GM12864 (cell line): ENCODE measurements at regions not wholly inside any gene's neighbourhood (a gene's known extent, or its start where the extent isn't known, plus 50 kb on each side); places are given as distances from the start of the nearest gene placed in this dataset.

ENCODE experiments used
- DNase-seq: peaks from one replicate; pipeline ENCODE4 v3.0.0-alpha.2; 2011; ENCODE audit warnings: low read depth
- H3K4me3 ChIP-seq: 2 replicates; pipeline ENCODE4 v1.5.1; 2011; ENCODE audit warnings: mild to moderate bottlenecking, low read depth, low read length, control low read depth
- CTCF ChIP-seq: IDR thresholded peaks from 2 replicates; pipeline ENCODE4 v1.5.1; 2011; ENCODE audit warnings: low read depth, mild to moderate bottlenecking, moderate library complexity, low read length, control low read depth, inconsistent platforms; ENCODE audit errors: missing control alignments

DNA sequence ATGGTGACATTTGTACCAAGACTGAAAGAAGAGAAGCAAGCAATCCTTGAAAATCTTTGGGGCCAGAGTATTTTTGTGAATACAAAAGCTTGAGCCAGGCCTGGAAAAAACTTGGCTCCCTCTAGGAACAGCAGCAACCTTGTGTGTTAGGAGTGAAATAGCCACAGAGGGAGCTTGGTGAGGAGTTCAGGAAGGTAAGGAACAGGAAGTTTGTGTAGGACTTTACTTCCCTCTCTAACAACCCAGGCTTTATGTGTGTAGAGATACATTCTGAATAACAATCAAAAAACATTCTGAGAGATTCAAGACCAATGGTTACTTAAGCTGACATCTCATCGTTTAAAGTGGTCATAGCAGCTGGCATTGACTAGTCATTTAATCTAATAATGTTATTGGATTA is 668.5 kb downstream of the PCDH18 start:
- DNase-seq: no peak
- H3K4me3 ChIP-seq: no peak overlapping the region
- no peak for TF ChIP-seq CTCF

- TF ChIP-seq CTCF: no peak
- no peak overlapping the region for H3K4me3 ChIP-seq
- no peak for DNase-seq
Observed at GRCh38 chr4:136862653-136863052, 669.6 kb downstream of the PCDH18 start.

DNA sequence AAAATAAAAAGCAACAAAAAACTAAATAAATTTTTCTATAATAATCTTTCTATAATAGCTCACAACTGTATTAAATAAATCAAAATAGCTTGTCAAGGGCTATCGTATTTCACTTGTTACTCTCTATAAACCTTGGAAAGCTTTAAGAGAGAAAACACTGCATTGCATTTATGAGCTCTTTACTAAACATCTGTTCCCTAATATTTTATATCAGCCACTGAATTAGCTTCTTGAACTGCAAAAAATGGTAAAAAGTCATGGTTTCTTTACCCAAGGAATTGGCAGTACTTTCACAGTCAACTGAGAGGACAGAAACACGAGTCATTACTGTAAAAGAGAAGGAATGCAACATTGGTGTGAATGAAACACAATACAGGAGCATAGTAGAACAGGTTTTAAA is 671.2 kb downstream of the PCDH18 start:
- no peak for TF ChIP-seq CTCF
- no peak overlapping the region for H3K4me3 ChIP-seq
- no peak for DNase-seq

DNA sequence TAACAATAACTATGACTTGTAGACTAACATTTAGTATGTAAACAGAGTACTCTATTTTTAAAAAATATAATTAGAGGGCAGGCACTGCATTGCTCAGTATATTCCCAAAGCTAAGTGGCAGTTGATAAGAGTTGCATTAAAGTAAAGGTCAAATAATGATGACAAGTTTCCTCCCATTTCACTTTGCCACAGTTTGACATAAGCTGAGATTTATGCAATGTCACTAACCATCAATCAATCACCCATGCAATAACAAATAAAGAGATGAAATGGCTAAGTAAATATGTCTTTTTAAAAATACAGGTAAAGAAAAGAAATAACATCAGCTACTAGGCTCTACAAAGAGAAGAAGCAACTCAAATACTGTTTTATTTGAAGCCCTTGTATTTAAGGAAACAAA is 673.4 kb downstream of the PCDH18 start:
- DNase-seq: no peak
- no peak for TF ChIP-seq CTCF
- no peak overlapping the region for H3K4me3 ChIP-seq

DNA sequence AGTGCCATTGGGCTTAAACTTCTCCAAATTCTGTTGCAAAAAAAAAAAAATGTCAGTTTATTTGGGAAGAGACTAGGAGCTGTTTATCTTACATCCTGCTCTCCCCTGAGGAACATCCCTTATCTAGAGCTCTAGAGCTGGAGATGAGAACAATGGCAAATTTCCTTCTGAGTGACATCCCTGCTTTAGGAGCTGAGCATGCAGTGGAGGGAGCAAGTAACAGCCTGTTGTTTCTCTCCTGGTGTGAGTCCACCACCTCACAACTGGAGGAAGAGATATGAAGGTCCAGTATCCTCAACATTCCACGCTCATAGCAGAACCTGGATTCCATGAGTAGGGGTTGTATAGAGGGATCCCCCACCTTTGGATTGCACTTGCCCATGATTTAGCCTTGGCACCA is 676.4 kb downstream of the PCDH18 start:
- no peak for TF ChIP-seq CTCF
- no peak overlapping the region for H3K4me3 ChIP-seq

GRCh38 chr4:136850446-136850845 is 681.8 kb downstream of the PCDH18 start:
- no peak for DNase-seq
- no peak overlapping the region for H3K4me3 ChIP-seq
- TF ChIP-seq CTCF: no peak

More for the DNA sequence above, 676.4 kb downstream of the PCDH18 start:
- no peak for DNase-seq

- TF ChIP-seq CTCF: no peak
- DNase-seq: no peak
- no peak overlapping the region for H3K4me3 ChIP-seq
Observed at GRCh38 chr4:136847881-136848621, 684.2 kb downstream of the PCDH18 start.
